ENCODE measurements at regions not wholly inside any gene's neighbourhood (a gene's known extent, or its start where the extent isn't known, plus 50 kb on each side); places are given as distances from the start of the nearest gene placed in this dataset.

- TF ChIP-seq CHD7 (IDR thresholded peaks at IDR 0.05; ENCODE audit: insufficient replicate concordance, low read length): no peak
These were observed 1563.7 kb upstream of the TENM4 start (continued) for GRCh38 chr11:81004576-81004975.

All from H1 (cell line).